GM19238 (cell line): ENCODE measurements at regions not wholly inside any gene's neighbourhood (a gene's known extent, or its start where the extent isn't known, plus 50 kb on each side); places are given as distances from the start of the nearest gene placed in this dataset.

ENCODE experiments used
- DNase-seq: peaks from one replicate; pipeline ENCODE4 v3.0.0; 2011; ENCODE audit warnings: low spot score; ENCODE audit not compliant: insufficient read length

GRCh38 chr6:147712841-147713240, 204.4 kb downstream of the SAMD5 start:
- DNase-seq = no peak

- no peak for DNase-seq
Measured at GRCh38 chr6:147715035-147715434, 206.5 kb downstream of the SAMD5 start.

GRCh38 chr6:147716434-147716833, 207.9 kb downstream of the SAMD5 start:
- DNase-seq = no peak

DNA sequence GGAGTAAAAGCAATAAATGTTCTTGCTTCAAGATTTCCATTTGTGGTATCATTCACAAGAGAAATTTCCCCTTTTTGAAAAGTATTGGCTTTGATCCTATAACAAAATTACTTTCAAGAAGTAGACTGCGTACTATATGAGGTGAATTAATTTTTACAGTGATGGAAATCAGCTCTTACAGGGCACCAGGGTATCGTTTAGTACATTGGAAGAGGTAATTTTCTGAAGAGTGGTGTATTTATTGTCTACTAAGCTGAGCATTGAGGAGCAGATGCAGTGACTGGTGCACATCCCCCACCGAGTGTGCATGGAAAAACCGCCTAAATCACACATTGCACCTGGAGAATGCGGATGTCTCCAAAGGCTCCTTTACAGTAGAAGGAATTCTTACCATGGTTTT, 209.5 kb downstream of the SAMD5 start:
- no peak for DNase-seq

- no peak for DNase-seq
Measured at GRCh38 chr6:147722158-147722557, 213.7 kb downstream of the SAMD5 start.

DNA sequence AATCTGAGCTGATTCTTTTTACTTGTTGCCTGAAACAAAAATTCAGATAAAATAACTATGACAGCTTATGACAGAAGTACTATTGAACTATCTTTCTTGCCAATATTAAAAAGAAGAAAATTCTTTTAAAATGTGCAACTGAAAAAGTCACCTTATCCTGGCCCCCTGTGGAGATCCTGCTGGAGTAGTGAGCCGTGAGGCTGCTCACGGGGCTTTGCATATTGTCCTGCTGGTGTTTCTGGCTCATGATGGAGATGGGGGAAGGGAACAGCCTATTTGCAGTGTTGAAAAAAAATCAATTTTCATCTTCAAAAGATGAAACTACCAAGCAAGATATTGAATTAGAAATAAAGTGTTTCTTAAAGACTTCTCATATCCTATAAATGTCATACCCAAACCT, 216.0 kb downstream of the SAMD5 start:
- no peak for DNase-seq

DNA sequence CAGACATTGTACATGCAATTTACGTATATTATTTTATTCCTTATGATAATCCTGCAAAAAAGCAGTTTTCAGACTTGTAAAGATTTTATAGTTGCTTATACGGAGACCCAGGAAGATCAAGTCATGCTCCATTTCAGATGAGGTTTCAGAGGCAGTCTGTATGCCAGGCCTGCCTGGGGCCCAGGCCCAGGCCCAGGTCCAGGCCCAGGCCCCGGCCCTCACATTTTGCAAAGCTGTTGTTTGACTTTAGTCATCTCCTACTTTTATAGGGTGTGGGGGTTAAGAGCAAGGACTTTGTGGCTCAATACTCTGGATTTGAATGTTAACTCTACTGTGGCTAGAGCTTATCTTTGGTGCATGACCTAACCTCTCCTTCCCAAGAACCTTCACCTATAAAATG, 217.9 kb downstream of the SAMD5 start:
- DNase-seq = no peak

GRCh38 chr6:147728903-147729302, 220.4 kb downstream of the SAMD5 start:
- no peak for DNase-seq

- no peak for DNase-seq
Measured at GRCh38 chr6:147733686-147734085, 225.2 kb downstream of the SAMD5 start.

DNA sequence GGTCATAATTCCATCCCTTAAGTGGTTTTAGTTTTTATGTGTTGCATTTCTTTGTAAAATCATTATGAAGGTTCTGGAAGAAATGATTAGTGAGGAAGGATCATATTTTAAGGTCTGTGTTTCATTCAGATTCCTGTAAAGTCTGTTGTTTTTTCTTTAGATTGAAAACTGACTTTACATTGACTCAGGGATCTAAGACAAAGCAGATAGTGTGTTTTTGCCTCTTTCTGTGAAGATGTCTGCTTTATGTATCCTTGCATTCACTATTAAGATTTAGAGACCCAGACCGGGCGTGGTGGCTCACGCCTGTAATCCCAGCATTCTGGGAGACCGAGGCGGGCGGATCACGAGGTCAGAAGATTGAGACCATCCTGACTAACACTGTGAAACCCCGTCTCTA, 225.7 kb downstream of the SAMD5 start:
- no peak for DNase-seq

- DNase-seq = no peak
Measured at GRCh38 chr6:147735924-147736323, 227.4 kb downstream of the SAMD5 start.

DNA sequence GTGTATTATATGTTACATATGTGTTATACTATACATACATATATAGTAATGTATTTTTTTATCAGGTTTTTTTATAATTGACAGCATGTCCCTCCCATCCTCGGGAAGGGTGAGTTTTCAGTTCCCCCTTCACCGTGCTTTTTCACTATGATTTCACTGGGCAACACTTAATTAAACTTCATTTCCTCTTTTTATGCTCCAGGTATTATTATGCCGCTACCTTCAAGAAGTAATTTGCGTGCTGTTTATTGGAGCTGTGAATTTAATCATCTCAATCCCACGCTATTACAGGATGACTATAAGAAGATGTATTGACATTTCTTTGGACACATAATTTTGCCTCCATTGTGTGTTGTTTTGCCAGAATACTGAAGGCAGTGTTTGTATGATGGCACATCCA, 228.6 kb downstream of the SAMD5 start:
- no peak for DNase-seq

DNA sequence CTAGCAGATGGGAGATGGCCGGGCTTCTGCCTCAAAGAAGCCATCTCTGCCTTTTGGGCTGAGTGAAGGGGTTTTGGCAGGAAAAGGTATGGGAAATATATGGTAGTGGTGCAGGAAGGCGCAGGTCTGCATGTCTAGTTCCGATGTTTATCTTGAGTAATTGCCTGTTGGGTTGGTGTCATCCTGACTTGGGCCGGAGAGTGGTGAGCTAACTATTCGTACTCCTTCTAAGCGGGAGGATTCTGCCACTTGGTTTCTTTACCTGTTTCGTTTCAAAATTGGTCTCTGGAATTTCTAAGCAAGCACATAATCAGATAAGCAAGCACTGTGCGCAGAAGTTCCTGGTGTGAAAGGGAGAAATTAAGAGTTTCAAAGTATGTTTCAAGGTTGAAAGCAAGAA, 229.6 kb downstream of the SAMD5 start:
- DNase-seq = no peak

- no peak for DNase-seq
Measured at GRCh38 chr6:147738516-147739162, 230.1 kb downstream of the SAMD5 start.

- no peak for DNase-seq
Measured at GRCh38 chr6:147740326-147740725, 231.8 kb downstream of the SAMD5 start.

- DNase-seq = no peak
Measured at GRCh38 chr6:147740916-147741315, 232.4 kb downstream of the SAMD5 start.

DNA sequence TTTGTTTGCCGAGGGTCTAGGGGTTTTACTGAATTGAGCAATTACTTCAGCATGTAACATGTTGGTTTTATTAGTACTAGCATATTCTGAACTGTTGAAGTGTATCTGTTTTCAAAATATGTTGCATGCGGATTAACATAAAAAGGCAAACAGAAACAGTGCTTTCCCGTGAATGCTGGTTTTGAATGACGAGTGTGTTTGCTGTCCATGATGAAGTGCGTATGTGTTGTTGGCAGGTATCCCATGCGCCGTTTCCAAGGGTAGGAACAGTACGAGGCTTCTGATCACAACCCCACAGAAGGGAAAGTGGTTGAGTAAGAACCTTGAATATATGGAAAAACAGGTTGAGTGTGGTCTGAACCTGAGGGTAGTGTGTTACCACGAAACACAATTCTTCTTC, 232.9 kb downstream of the SAMD5 start:
- no peak for DNase-seq

DNA sequence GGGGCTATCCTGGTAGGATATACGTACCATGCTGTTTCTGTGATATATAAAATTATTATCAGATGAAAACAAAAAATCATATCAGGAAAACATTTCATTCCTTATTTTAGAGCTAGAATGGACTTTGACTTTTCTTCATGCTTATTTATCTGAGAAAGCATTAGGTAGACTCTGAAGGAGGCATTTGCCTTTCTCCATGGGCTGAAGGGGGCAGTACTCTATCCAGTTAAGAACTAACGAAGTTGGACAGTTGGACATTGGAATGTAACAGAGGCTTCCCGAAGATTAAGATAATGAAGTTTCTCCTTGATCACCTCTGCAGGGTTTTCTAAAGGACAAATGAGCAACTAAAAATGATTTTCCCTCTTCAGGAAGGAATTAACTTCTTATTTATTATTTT, 233.9 kb downstream of the SAMD5 start:
- no peak for DNase-seq

DNA sequence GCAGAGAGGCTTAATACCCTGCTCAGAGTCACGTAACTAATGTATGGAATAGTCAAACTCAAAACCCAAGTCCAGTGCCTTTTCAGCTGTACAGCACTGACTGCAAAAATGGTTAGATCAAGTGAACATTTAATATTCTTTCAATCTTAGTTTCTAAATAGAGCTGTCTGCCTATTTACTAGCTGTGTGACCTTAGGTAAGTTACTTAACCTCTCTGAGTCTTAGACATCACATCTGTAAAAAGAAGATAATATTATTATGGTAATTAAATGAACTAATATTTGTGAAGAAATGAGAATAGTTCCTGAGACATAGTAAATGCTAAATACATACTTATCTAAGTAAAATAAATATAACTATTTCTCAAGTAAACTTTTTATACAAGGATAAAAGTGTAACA, 235.5 kb downstream of the SAMD5 start:
- no peak for DNase-seq

- no peak for DNase-seq
Measured at GRCh38 chr6:147749331-147749730, 240.8 kb downstream of the SAMD5 start.

- no peak for DNase-seq
Measured at GRCh38 chr6:147750413-147750812, 241.9 kb downstream of the SAMD5 start.

- no peak for DNase-seq
Measured at GRCh38 chr6:147751232-147751631, 242.7 kb downstream of the SAMD5 start.

GRCh38 chr6:147752689-147753403, 244.4 kb downstream of the SAMD5 start:
- DNase-seq = no peak
